Mucosa of descending colon (tissue), 3 donors: ENCODE measurements at regions not wholly inside any gene's neighbourhood (a gene's known extent, or its start where the extent isn't known, plus 50 kb on each side); places are given as distances from the start of the nearest gene placed in this dataset.

Source experiments
- ATAC-seq: fragments of 200-7000 bp; cut with Tn5 transposase; one replicate; pipeline ENCODE4 v1.9.1; 2020; ENCODE audit warnings: mild to moderate bottlenecking, moderate library complexity
- DNase-seq, 3 donors: peaks; one replicate each; pipeline ENCODE4 v3.0.0-alpha.2; 2020
- H3K36me3 ChIP-seq: fragments of 200-600 bp; one replicate; pipeline ENCODE4 v1.8.0; 2021; ENCODE audit warnings: low read depth, mild to moderate bottlenecking
- H3K4me1 ChIP-seq: fragments of 200-600 bp; one replicate; pipeline ENCODE4 v1.8.0; 2021; ENCODE audit warnings: low read depth, mild to moderate bottlenecking
- H3K4me3 ChIP-seq: fragments of 200-600 bp; one replicate; pipeline ENCODE4 v1.8.0; 2021; ENCODE audit warnings: mild to moderate bottlenecking
- H3K9me3 ChIP-seq: fragments of 200-600 bp; one replicate; pipeline ENCODE4 v1.8.0; 2021; ENCODE audit warnings: mild to moderate bottlenecking
- intact Hi-C, 2 donors: fragments of 100-400 bp; cut with DNase I in 1 of 2; cut with micrococcal nuclease in 1 of 2; formaldehyde crosslinking; loops; one replicate each; pipeline versions ENCODE4 v1.11.0 to v1.11.1; 2022; cut with DNase I, micrococcal nuclease
- TF ChIP-seq, protein P1 (sequence below): fragments of 200-600 bp; IDR thresholded peaks from one replicate; pipeline ENCODE4 v1.8.0; 2022; ENCODE audit warnings: antibody characterized with exemption, mild to moderate bottlenecking
- donor health status: DM: no; HTN: no; CAD: no; lungs with moderate emphysema.
- donor health status: DM: no; HTN: no; CAD: no.
- donor health status: DM: no; HTN: yes; CAD: no.

DNA sequence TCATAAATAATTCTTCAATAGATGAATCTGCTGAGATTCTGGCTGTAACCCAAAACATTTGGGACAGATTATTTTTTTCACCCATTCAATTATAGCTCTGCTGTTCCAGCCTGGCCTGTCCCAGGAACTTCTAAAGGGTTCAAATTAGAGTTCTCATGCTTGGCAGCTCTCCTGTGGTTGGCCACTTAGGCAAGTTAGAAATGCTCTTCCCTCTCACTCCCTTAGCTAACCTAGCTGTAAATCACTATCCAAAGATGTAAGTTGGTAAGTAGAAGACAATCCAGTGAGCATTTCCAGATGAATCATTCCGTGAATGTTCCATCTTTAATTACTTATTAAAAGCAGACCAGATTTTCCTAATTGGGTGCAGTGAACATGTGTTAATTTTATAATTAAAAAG, 760.4 kb upstream of the TBX3 start:
- no peaks in the 10 kb centered on the region for H3K4me1 ChIP-seq
- intact Hi-C loops = no loop called here
- H3K36me3 ChIP-seq = no peaks in the 10 kb centered on the region
- ATAC-seq (no peak), DNase-seq (no peak)
- TF ChIP-seq, protein P1, sequence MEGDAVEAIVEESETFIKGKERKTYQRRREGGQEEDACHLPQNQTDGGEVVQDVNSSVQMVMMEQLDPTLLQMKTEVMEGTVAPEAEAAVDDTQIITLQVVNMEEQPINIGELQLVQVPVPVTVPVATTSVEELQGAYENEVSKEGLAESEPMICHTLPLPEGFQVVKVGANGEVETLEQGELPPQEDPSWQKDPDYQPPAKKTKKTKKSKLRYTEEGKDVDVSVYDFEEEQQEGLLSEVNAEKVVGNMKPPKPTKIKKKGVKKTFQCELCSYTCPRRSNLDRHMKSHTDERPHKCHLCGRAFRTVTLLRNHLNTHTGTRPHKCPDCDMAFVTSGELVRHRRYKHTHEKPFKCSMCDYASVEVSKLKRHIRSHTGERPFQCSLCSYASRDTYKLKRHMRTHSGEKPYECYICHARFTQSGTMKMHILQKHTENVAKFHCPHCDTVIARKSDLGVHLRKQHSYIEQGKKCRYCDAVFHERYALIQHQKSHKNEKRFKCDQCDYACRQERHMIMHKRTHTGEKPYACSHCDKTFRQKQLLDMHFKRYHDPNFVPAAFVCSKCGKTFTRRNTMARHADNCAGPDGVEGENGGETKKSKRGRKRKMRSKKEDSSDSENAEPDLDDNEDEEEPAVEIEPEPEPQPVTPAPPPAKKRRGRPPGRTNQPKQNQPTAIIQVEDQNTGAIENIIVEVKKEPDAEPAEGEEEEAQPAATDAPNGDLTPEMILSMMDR = no peak
- H3K9me3 ChIP-seq = no peaks in the 10 kb centered on the region
- no peak overlapping the region for H3K4me3 ChIP-seq

DNA sequence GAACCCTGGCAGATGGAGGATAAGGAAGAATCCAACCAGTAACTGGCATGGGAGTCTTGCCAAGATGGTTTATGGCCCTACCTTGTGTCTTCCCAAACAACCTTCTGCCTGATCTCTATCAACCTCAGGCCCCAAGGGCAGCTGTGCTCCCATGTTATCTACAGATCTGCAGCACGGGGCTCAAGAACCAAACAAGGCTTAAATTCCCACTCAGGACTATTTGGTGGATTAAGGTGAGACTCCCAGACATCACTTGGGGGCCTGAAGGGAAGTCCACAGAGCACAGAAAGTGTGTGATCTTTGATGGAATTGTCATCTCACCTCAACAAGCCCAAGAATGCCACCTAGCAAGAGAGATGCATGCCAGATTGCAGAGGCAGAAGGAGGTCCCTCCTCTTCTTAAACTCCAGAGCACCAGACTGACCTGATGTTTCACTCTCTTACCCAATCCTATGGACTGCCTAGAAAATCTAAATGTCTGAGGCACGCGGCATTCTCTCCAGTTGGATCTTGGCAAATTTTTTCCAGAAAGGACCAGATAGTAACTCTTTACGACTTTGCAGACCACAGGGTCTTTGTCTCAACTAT, 759.5 kb upstream of the TBX3 start:
- no peak for ATAC-seq
- H3K4me3 ChIP-seq = no peak overlapping the region
- no peaks in the 10 kb centered on the region for H3K36me3 ChIP-seq
- TF ChIP-seq, protein P1 = no peak
- no peaks in the 10 kb centered on the region for H3K9me3 ChIP-seq
- H3K4me1 ChIP-seq = no peaks in the 10 kb centered on the region
- intact Hi-C loops = no loop called here
- DNase-seq = no peak

DNA sequence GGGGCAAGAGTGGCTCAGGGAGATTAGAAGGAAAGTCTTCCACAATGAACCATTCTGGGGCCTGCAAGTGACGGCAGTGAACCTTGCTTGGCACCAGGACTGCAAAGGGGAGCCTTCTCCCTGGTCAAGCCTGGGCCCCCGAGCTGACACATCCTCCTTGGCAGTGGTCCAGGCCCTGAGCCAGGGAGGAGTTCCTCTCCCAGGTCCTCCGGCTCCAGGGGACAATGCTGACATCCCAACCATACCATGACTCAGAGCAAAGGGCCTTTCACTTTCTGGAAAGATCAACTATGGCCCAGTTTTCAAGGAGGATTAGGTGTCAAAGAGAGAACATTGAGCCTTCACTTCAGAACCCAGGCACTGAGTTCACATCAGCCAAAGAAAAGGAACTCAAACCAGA, 756.5 kb upstream of the TBX3 start:
- no peaks in the 10 kb centered on the region for H3K4me1 ChIP-seq

DNA sequence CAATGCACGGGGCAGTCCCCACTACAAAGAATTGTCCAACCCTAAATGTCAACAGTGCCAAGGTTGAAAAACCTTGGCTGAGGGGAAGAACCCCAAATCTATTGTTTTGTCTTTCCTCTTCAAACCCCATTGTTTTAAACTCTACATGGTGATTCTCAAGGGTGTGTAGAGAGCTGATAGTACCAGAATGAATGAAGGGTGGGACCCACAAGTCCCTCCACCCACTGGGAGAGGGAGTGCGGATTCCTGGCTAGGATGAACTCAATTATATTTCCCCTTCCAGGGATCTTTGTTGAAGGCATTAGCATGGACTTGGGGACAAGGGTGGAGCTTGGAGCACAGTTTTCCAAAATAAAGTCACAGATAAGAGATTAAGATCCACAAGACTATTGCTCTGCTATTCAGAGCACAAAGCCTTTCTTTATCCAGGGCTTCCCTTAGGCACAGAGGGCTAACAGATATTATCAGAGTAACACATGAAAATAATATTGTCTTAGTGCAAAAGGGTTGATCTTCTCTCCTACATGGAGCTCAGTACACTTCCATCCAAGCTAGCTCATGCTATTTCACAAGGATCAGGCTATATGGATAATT, 755.1 kb upstream of the TBX3 start:
- Histone ChIP-seq H3K4me3 (no peak overlapping the region), H3K9me3 (no peaks in the 10 kb centered on the region), H3K4me1 (no peaks in the 10 kb centered on the region), H3K36me3 (no peaks in the 10 kb centered on the region)
- TF ChIP-seq, protein P1 = no peak
- ATAC-seq (no peak), DNase-seq (no peak)
- intact Hi-C loops = no loop called here

More for the DNA sequence above, 756.5 kb upstream of the TBX3 start:
- no peak overlapping the region for H3K4me3 ChIP-seq
- TF ChIP-seq, protein P1 = no peak
- ATAC-seq = no peak
- intact Hi-C loops = no loop called here
- no peak for DNase-seq
- no peaks in the 10 kb centered on the region for H3K36me3 ChIP-seq
- H3K9me3 ChIP-seq = no peaks in the 10 kb centered on the region

DNA sequence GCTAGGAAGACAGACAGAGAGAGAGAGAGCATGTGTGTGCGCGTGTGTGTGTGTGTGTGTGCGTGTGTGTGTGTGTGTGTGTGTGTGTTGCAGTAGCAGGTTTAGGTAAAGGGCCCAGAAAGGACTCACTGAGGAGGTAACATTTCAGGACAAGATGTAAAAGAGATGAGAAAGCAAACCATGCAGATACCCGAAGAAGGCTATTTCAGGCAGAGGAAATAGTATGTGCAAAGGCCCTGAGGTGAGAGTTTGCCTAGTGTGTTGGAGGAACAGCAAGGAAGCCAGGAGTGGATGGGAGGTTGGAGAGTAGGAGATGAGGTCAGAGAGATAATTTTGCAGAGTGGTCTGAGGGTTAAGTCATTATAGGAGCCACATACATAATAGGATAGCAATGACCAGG, 754.3 kb upstream of the TBX3 start:
- ATAC-seq (no peak), DNase-seq (no peak)
- no peaks in the 10 kb centered on the region for H3K4me1 ChIP-seq
- TF ChIP-seq, protein P1 = no peak
- H3K36me3 ChIP-seq = no peaks in the 10 kb centered on the region
- intact Hi-C loops = no loop called here
- H3K4me3 ChIP-seq = no peak overlapping the region
- H3K9me3 ChIP-seq = no peaks in the 10 kb centered on the region
